HUES64 (cell line): ENCODE measurements at regions not wholly inside any gene's neighbourhood (a gene's known extent, or its start where the extent isn't known, plus 50 kb on each side); places are given as distances from the start of the nearest gene placed in this dataset.

Experiments
- H3K27ac ChIP-seq: 2 replicates; pipeline ENCODE4 v1.7.0; 2013; ENCODE audit warnings: low read depth, low read length, inconsistent platforms
- H3K27me3 ChIP-seq: 2 replicates; pipeline ENCODE4 v1.6.1; 2013; ENCODE audit warnings: mild to moderate bottlenecking, low read length; ENCODE audit not compliant: insufficient read depth
- H3K36me3 ChIP-seq: 2 replicates; pipeline ENCODE4 v1.6.1; 2013; ENCODE audit warnings: mild to moderate bottlenecking, low read length; ENCODE audit not compliant: insufficient read depth
- H3K4me1 ChIP-seq: 2 replicates; pipeline ENCODE4 v1.6.1; 2013; ENCODE audit warnings: mild to moderate bottlenecking, low read length, moderate library complexity; ENCODE audit not compliant: insufficient read depth
- H3K4me3 ChIP-seq: 2 replicates; pipeline ENCODE4 v1.5.1; 2013; ENCODE audit warnings: mild to moderate bottlenecking, low read length, moderate library complexity
- H3K9ac ChIP-seq: 2 replicates; pipeline ENCODE4 v1.6.1; 2013; ENCODE audit warnings: mild to moderate bottlenecking, low read depth, low read length
- H3K9me3 ChIP-seq: 2 replicates; pipeline ENCODE4 v1.6.1; 2013; ENCODE audit warnings: low read depth, low read length; ENCODE audit not compliant: insufficient read depth
- WGBS: fragments of 150-250, 120-280 bp; methylation state at CpG from one replicate; pipeline ENCODE4 v1.1.7; 2013; ENCODE audit warnings: missing lambda C conversion rate; 5-methylcytosine and 5-hydroxymethylcytosine counted together

- Histone ChIP-seq H3K27me3 (no peaks in the 10 kb centered on the region), H3K27ac (no peak overlapping the region), H3K4me1 (no peaks in the 10 kb centered on the region; the same call in 1 of the 2 replicates), H3K36me3 (no peaks in the 10 kb centered on the region), H3K9me3 (no peaks in the 10 kb centered on the region), H3K9ac (no peak overlapping the region), H3K4me3 (no peak overlapping the region)
Observed at GRCh38 chr5:118176146-118176545, 812.2 kb downstream of the DTWD2 start.

GRCh38 chr5:118174671-118175070, 813.7 kb downstream of the DTWD2 start:
- Histone ChIP-seq H3K27ac (no peak overlapping the region), H3K9ac (no peak overlapping the region), H3K27me3 (no peaks in the 10 kb centered on the region), H3K36me3 (no peaks in the 10 kb centered on the region), H3K4me3 (no peak overlapping the region), H3K9me3 (no peaks in the 10 kb centered on the region), H3K4me1 (no peaks in the 10 kb centered on the region; the same call in 1 of the 2 replicates)
- 90% methylated on average over 2 of the region's 3 CpGs for WGBS

GRCh38 chr5:118173340-118173739, 815.0 kb downstream of the DTWD2 start:
- no peaks in the 10 kb centered on the region for H3K27me3 ChIP-seq
- WGBS: 97% methylated on average over 5 of the region's 5 CpGs
- no peaks in the 10 kb centered on the region for H3K36me3 ChIP-seq
- H3K4me3 ChIP-seq: no peak overlapping the region
- no peaks in the 10 kb centered on the region for H3K9me3 ChIP-seq
- no peak overlapping the region for H3K9ac ChIP-seq
- H3K4me1 ChIP-seq: no peaks in the 10 kb centered on the region; the same call in 1 of the 2 replicates
- H3K27ac ChIP-seq: no peak overlapping the region

GRCh38 chr5:118165619-118166018, 822.7 kb downstream of the DTWD2 start:
- H3K36me3 ChIP-seq: no peaks in the 10 kb centered on the region
- H3K9me3 ChIP-seq: no peaks in the 10 kb centered on the region
- no peak overlapping the region for H3K4me3 ChIP-seq
- no peak overlapping the region for H3K9ac ChIP-seq
- no peaks in the 10 kb centered on the region for H3K4me1 ChIP-seq
- H3K27me3 ChIP-seq: no peaks in the 10 kb centered on the region
- no peak overlapping the region for H3K27ac ChIP-seq
- WGBS: 100% methylated on average over 1 of the region's 2 CpGs

GRCh38 chr5:118156181-118156580, 832.2 kb downstream of the DTWD2 start:
- no peak overlapping the region for H3K9ac ChIP-seq
- no peak overlapping the region for H3K4me3 ChIP-seq
- WGBS: 97% methylated on average over 4 of the region's 5 CpGs
- H3K36me3 ChIP-seq: no peaks in the 10 kb centered on the region
- no peak overlapping the region for H3K27ac ChIP-seq
- no peaks in the 10 kb centered on the region for H3K9me3 ChIP-seq
- no peaks in the 10 kb centered on the region for H3K27me3 ChIP-seq
- H3K4me1 ChIP-seq: no peaks in the 10 kb centered on the region

- H3K4me3 ChIP-seq: no peak overlapping the region
- WGBS: 97% methylated on average over 3 of the region's 3 CpGs
Observed at GRCh38 chr5:118146824-118147223, 841.5 kb downstream of the DTWD2 start.

GRCh38 chr5:118144540-118144939, 843.8 kb downstream of the DTWD2 start:
- WGBS: 87% methylated on average over 1 of the region's 2 CpGs
- no peaks in the 10 kb centered on the region for H3K4me1 ChIP-seq
- no peaks in the 10 kb centered on the region for H3K27me3 ChIP-seq
- H3K4me3 ChIP-seq: no peak overlapping the region
- no peaks in the 10 kb centered on the region for H3K36me3 ChIP-seq
- H3K9ac ChIP-seq: no peak overlapping the region
- H3K9me3 ChIP-seq: no peaks in the 10 kb centered on the region
- no peak overlapping the region for H3K27ac ChIP-seq

More at GRCh38 chr5:118146824-118147223, 841.5 kb downstream of the DTWD2 start:
- no peaks in the 10 kb centered on the region for H3K4me1 ChIP-seq
- no peak overlapping the region for H3K27ac ChIP-seq
- H3K9me3 ChIP-seq: no peaks in the 10 kb centered on the region
- no peak overlapping the region for H3K9ac ChIP-seq
- no peaks in the 10 kb centered on the region for H3K36me3 ChIP-seq
- H3K27me3 ChIP-seq: no peaks in the 10 kb centered on the region

- WGBS: no CpG with 5 or more reads among the region's 1 CpG
- Histone ChIP-seq H3K27me3 (no peaks in the 10 kb centered on the region), H3K9me3 (no peaks in the 10 kb centered on the region), H3K36me3 (no peaks in the 10 kb centered on the region), H3K27ac (no peak overlapping the region), H3K9ac (no peak overlapping the region), H3K4me1 (no peaks in the 10 kb centered on the region), H3K4me3 (no peak overlapping the region)
Observed at GRCh38 chr5:118139361-118139760, 849.0 kb downstream of the DTWD2 start.

GRCh38 chr5:118126159-118126558, 862.2 kb downstream of the DTWD2 start:
- H3K36me3 ChIP-seq: no peaks in the 10 kb centered on the region
- H3K4me1 ChIP-seq: 0 out of 2 replicates have a peak, but pooled peaks cover 6% of the 10 kb centered on the region
- H3K27me3 ChIP-seq: no peaks in the 10 kb centered on the region
- H3K4me3 ChIP-seq: no peak overlapping the region
- H3K9me3 ChIP-seq: no peaks in the 10 kb centered on the region
- H3K9ac ChIP-seq: no peak overlapping the region
- no peak overlapping the region for H3K27ac ChIP-seq

GRCh38 chr5:118125687-118126086, 862.7 kb downstream of the DTWD2 start:
- no peak overlapping the region for H3K4me3 ChIP-seq
- 100% methylated on average over 1 of the region's 4 CpGs for WGBS
- H3K9me3 ChIP-seq: no peaks in the 10 kb centered on the region
- H3K4me1 ChIP-seq: 0 out of 2 replicates have a peak, but pooled peaks cover 6% of the 10 kb centered on the region
- H3K9ac ChIP-seq: no peak overlapping the region
- no peak overlapping the region for H3K27ac ChIP-seq
- H3K27me3 ChIP-seq: no peaks in the 10 kb centered on the region
- no peaks in the 10 kb centered on the region for H3K36me3 ChIP-seq

- Histone ChIP-seq H3K4me3 (no peak overlapping the region), H3K36me3 (no peaks in the 10 kb centered on the region), H3K27ac (no peak overlapping the region), H3K9me3 (no peaks in the 10 kb centered on the region), H3K9ac (no peak overlapping the region), H3K27me3 (no peaks in the 10 kb centered on the region; the same call in 1 of the 2 replicates), H3K4me1 (0 out of 2 replicates have a peak, but pooled peaks cover 6% of the 10 kb centered on the region)
- 92% methylated on average over 3 of the region's 3 CpGs for WGBS
Observed at GRCh38 chr5:118121258-118121657, 867.1 kb downstream of the DTWD2 start.

GRCh38 chr5:118115791-118116190, 872.6 kb downstream of the DTWD2 start:
- H3K36me3 ChIP-seq: no peaks in the 10 kb centered on the region
- H3K4me3 ChIP-seq: no peak overlapping the region
- H3K27me3 ChIP-seq: peaks cover 31% of the 10 kb centered on the region
- H3K9me3 ChIP-seq: no peaks in the 10 kb centered on the region
- H3K4me1 ChIP-seq: no peaks in the 10 kb centered on the region
- H3K9ac ChIP-seq: no peak overlapping the region
- H3K27ac ChIP-seq: no peak overlapping the region
- WGBS: 82% methylated on average over 4 of the region's 4 CpGs
